ENCODE measurements at regions not wholly inside any gene's neighbourhood (a gene's known extent, or its start where the extent isn't known, plus 50 kb on each side); places are given as distances from the start of the nearest gene placed in this dataset.

- Histone ChIP-seq H3K27me3 (ENCODE audit: control insufficient read depth, insufficient read depth, low read length) (no peaks in the 10 kb centered on the region), H3K36me3 (ENCODE audit: control insufficient read depth, insufficient read depth, low read length) (no peaks in the 10 kb centered on the region), H3K9me3 (ENCODE audit: control insufficient read depth, insufficient read depth, low read length) (no peaks in the 10 kb centered on the region), H3K4me3 (ENCODE audit: low read depth, low read length) (no peak overlapping the region), H3K27ac (ENCODE audit: low read depth, low read length) (no peak overlapping the region), H3K4me1 (ENCODE audit: control insufficient read depth, insufficient read depth, low read length) (peaks cover 18% of the 10 kb centered on the region)
- DNase-seq (ENCODE audit: low read depth in 4 of 6, low spot score in 6 of 6) = no peak
- WGBS (ENCODE audit: insufficient coverage) = 100% methylated on average over 1 of the region's 6 CpGs
These were observed 111.7 kb downstream of the MYCN start for GRCh38 chr2:16051841-16052564.

- WGBS (ENCODE audit: insufficient coverage) = 59% methylated on average over 5 of the region's 11 CpGs
- no peak overlapping the region for H3K4me3 ChIP-seq (ENCODE audit: low read depth, low read length)
- DNase-seq (ENCODE audit: low read depth in 4 of 6, low spot score in 6 of 6) = peak in 2 of 6 donors; percentile 60 to 62
- no peaks in the 10 kb centered on the region for H3K36me3 ChIP-seq (ENCODE audit: control insufficient read depth, insufficient read depth, low read length)
- H3K4me1 ChIP-seq (ENCODE audit: control insufficient read depth, insufficient read depth, low read length) = peaks cover 14% of the 10 kb centered on the region
- H3K27ac ChIP-seq (ENCODE audit: low read depth, low read length) = no peak overlapping the region
- H3K27me3 ChIP-seq (ENCODE audit: control insufficient read depth, insufficient read depth, low read length) = no peaks in the 10 kb centered on the region
- no peaks in the 10 kb centered on the region for H3K9me3 ChIP-seq (ENCODE audit: control insufficient read depth, insufficient read depth, low read length)
These were observed 110.6 kb downstream of the MYCN start for GRCh38 chr2:16050908-16051489.

- 63% methylated on average over 9 of the region's 12 CpGs for WGBS (ENCODE audit: insufficient coverage)
- Histone ChIP-seq H3K9me3 (ENCODE audit: control insufficient read depth, insufficient read depth, low read length) (no peaks in the 10 kb centered on the region), H3K36me3 (ENCODE audit: control insufficient read depth, insufficient read depth, low read length) (no peaks in the 10 kb centered on the region), H3K4me3 (ENCODE audit: low read depth, low read length) (no peak overlapping the region), H3K27me3 (ENCODE audit: control insufficient read depth, insufficient read depth, low read length) (no peaks in the 10 kb centered on the region), H3K27ac (ENCODE audit: low read depth, low read length) (no peak overlapping the region), H3K4me1 (ENCODE audit: control insufficient read depth, insufficient read depth, low read length) (peaks cover 12% of the 10 kb centered on the region)
- no peak for DNase-seq (ENCODE audit: low read depth in 4 of 6, low spot score in 6 of 6)
These were observed 110.0 kb downstream of the MYCN start for GRCh38 chr2:16050261-16050907.

- H3K27me3 ChIP-seq (ENCODE audit: control insufficient read depth, insufficient read depth, low read length) = no peaks in the 10 kb centered on the region
- H3K27ac ChIP-seq (ENCODE audit: low read depth, low read length) = no peak overlapping the region
- 90% methylated on average over 3 of the region's 7 CpGs for WGBS (ENCODE audit: insufficient coverage)
- H3K4me3 ChIP-seq (ENCODE audit: low read depth, low read length) = no peak overlapping the region
- DNase-seq (ENCODE audit: low read depth in 4 of 6, low spot score in 6 of 6) = no peak
- H3K36me3 ChIP-seq (ENCODE audit: control insufficient read depth, insufficient read depth, low read length) = no peaks in the 10 kb centered on the region
- H3K9me3 ChIP-seq (ENCODE audit: control insufficient read depth, insufficient read depth, low read length) = no peaks in the 10 kb centered on the region
- H3K4me1 ChIP-seq (ENCODE audit: control insufficient read depth, insufficient read depth, low read length) = peaks cover 12% of the 10 kb centered on the region
These were observed 109.1 kb downstream of the MYCN start for GRCh38 chr2:16049406-16049805.

- no peak for DNase-seq (ENCODE audit: low read depth in 4 of 6, low spot score in 6 of 6)
- WGBS (ENCODE audit: insufficient coverage) = 93% methylated on average over 3 of the region's 4 CpGs
These were observed 108.1 kb downstream of the MYCN start for GRCh38 chr2:16048466-16048865.

GRCh38 chr2:16047701-16048100 lies 107.4 kb downstream of the MYCN start:
- H3K27ac ChIP-seq (ENCODE audit: low read depth, low read length) = no peak overlapping the region
- WGBS (ENCODE audit: insufficient coverage) = 98% methylated on average over 4 of the region's 9 CpGs
- no peak for DNase-seq (ENCODE audit: low read depth in 4 of 6, low spot score in 6 of 6)
- peaks cover 12% of the 10 kb centered on the region for H3K4me1 ChIP-seq (ENCODE audit: control insufficient read depth, insufficient read depth, low read length)
- H3K27me3 ChIP-seq (ENCODE audit: control insufficient read depth, insufficient read depth, low read length) = no peaks in the 10 kb centered on the region
- no peaks in the 10 kb centered on the region for H3K9me3 ChIP-seq (ENCODE audit: control insufficient read depth, insufficient read depth, low read length)
- H3K4me3 ChIP-seq (ENCODE audit: low read depth, low read length) = no peak overlapping the region
- no peaks in the 10 kb centered on the region for H3K36me3 ChIP-seq (ENCODE audit: control insufficient read depth, insufficient read depth, low read length)

More at GRCh38 chr2:16048466-16048865, 108.1 kb downstream of the MYCN start:
- Histone ChIP-seq H3K4me3 (ENCODE audit: low read depth, low read length) (no peak overlapping the region), H3K9me3 (ENCODE audit: control insufficient read depth, insufficient read depth, low read length) (no peaks in the 10 kb centered on the region), H3K4me1 (ENCODE audit: control insufficient read depth, insufficient read depth, low read length) (peaks cover 12% of the 10 kb centered on the region), H3K36me3 (ENCODE audit: control insufficient read depth, insufficient read depth, low read length) (no peaks in the 10 kb centered on the region), H3K27me3 (ENCODE audit: control insufficient read depth, insufficient read depth, low read length) (no peaks in the 10 kb centered on the region), H3K27ac (ENCODE audit: low read depth, low read length) (no peak overlapping the region)

- Histone ChIP-seq H3K27me3 (ENCODE audit: control insufficient read depth, insufficient read depth, low read length) (no peaks in the 10 kb centered on the region), H3K4me1 (ENCODE audit: control insufficient read depth, insufficient read depth, low read length) (peaks cover 12% of the 10 kb centered on the region), H3K4me3 (ENCODE audit: low read depth, low read length) (no peak overlapping the region), H3K9me3 (ENCODE audit: control insufficient read depth, insufficient read depth, low read length) (no peaks in the 10 kb centered on the region), H3K27ac (ENCODE audit: low read depth, low read length) (no peak overlapping the region), H3K36me3 (ENCODE audit: control insufficient read depth, insufficient read depth, low read length) (no peaks in the 10 kb centered on the region)
- no CpG with 5 or more reads among the region's 2 CpGs for WGBS (ENCODE audit: insufficient coverage)
- DNase-seq (ENCODE audit: low read depth in 4 of 6, low spot score in 6 of 6) = no peak
These were observed 106.3 kb downstream of the MYCN start for GRCh38 chr2:16046649-16047048.

- Histone ChIP-seq H3K36me3 (ENCODE audit: control insufficient read depth, insufficient read depth, low read length) (no peaks in the 10 kb centered on the region), H3K9me3 (ENCODE audit: control insufficient read depth, insufficient read depth, low read length) (no peaks in the 10 kb centered on the region), H3K4me1 (ENCODE audit: control insufficient read depth, insufficient read depth, low read length) (peaks cover 5% of the 10 kb centered on the region), H3K4me3 (ENCODE audit: low read depth, low read length) (no peak overlapping the region), H3K27ac (ENCODE audit: low read depth, low read length) (no peak overlapping the region), H3K27me3 (ENCODE audit: control insufficient read depth, insufficient read depth, low read length) (peaks cover 2% of the 10 kb centered on the region)
- WGBS (ENCODE audit: insufficient coverage) = 50% methylated on average over 1 of the region's 6 CpGs
- DNase-seq (ENCODE audit: low read depth in 4 of 6, low spot score in 6 of 6) = no peak
These were observed 105.5 kb downstream of the MYCN start for GRCh38 chr2:16045653-16046352.

GRCh38 chr2:16044946-16045456 lies 104.7 kb downstream of the MYCN start:
- Histone ChIP-seq H3K4me3 (ENCODE audit: low read depth, low read length) (no peak overlapping the region), H3K4me1 (ENCODE audit: control insufficient read depth, insufficient read depth, low read length) (no peaks in the 10 kb centered on the region), H3K27ac (ENCODE audit: low read depth, low read length) (no peak overlapping the region), H3K36me3 (ENCODE audit: control insufficient read depth, insufficient read depth, low read length) (no peaks in the 10 kb centered on the region), H3K9me3 (ENCODE audit: control insufficient read depth, insufficient read depth, low read length) (no peaks in the 10 kb centered on the region), H3K27me3 (ENCODE audit: control insufficient read depth, insufficient read depth, low read length) (peaks cover 2% of the 10 kb centered on the region)
- DNase-seq (ENCODE audit: low read depth in 4 of 6, low spot score in 6 of 6) = no peak
- 93% methylated on average over 5 of the region's 6 CpGs for WGBS (ENCODE audit: insufficient coverage)

Data from spinal cord (tissue), 9 donors.